ENCODE measurements at regions not wholly inside any gene's neighbourhood (a gene's known extent, or its start where the extent isn't known, plus 50 kb on each side); places are given as distances from the start of the nearest gene placed in this dataset.

DNA sequence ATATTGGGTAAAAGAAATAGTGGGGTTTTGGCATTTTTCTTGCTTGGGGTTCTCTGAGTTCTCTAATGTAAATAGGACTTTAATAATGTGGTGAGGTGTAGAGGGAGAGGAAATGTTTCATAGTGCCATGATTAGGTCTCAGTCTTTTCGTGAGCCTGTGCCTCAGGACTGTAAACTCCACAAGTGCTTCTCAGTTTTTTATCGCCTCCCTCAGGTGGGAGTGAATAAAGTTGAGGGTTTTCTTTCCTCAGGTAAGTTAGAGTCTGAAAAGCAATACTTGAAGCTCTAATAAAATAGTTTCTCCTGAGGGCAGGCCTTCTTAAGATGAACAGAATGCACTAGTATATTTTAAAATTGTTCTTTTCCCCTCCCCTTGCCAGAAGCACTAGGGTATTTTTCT, 243.1 kb upstream of the SETBP1 start:
- Mint-ChIP-seq H3K36me3 (ENCODE audit: low read depth) (no peaks in the 10 kb centered on the region), H3K9me3 (peaks cover 3% of the 10 kb centered on the region), H3K27me3 (no peaks in the 10 kb centered on the region), H3K4me1 (ENCODE audit: low read depth) (no peaks in the 10 kb centered on the region), H3K27ac (no peak overlapping the region), H3K4me3 (no peak overlapping the region)
- intact Hi-C loops (cut with DNase I, micrococcal nuclease): no loop called here
- ChIA-PET CTCF (no interaction called here), POLR2A (no interaction called here)
- TF ChIP-seq, protein P1, sequence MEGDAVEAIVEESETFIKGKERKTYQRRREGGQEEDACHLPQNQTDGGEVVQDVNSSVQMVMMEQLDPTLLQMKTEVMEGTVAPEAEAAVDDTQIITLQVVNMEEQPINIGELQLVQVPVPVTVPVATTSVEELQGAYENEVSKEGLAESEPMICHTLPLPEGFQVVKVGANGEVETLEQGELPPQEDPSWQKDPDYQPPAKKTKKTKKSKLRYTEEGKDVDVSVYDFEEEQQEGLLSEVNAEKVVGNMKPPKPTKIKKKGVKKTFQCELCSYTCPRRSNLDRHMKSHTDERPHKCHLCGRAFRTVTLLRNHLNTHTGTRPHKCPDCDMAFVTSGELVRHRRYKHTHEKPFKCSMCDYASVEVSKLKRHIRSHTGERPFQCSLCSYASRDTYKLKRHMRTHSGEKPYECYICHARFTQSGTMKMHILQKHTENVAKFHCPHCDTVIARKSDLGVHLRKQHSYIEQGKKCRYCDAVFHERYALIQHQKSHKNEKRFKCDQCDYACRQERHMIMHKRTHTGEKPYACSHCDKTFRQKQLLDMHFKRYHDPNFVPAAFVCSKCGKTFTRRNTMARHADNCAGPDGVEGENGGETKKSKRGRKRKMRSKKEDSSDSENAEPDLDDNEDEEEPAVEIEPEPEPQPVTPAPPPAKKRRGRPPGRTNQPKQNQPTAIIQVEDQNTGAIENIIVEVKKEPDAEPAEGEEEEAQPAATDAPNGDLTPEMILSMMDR (IDR thresholded peaks at IDR 0.05): no peak
- Histone ChIP-seq H3K27ac (ENCODE audit: low read depth in 1 of 2, low read length in 2 of 2) (no peak overlapping the region), H3K9me3 (ENCODE audit: control insufficient read depth in 1 of 2, insufficient read depth in 1 of 2, low read length in 2 of 2) (no peaks in the 10 kb centered on the region), H3K4me3 (ENCODE audit: low read length) (no peak overlapping the region), H3K4me1 (ENCODE audit: insufficient read depth, low read length) (no peaks in the 10 kb centered on the region), H3K36me3 (ENCODE audit: insufficient read depth, low read length) (no peaks in the 10 kb centered on the region), H3K27me3 (ENCODE audit: control insufficient read depth in 1 of 2, insufficient read depth in 2 of 2, low read length in 2 of 2) (no peaks in the 10 kb centered on the region)
- no peak for ATAC-seq (ENCODE audit: poor library complexity)
- DNase-seq: no peak

DNA sequence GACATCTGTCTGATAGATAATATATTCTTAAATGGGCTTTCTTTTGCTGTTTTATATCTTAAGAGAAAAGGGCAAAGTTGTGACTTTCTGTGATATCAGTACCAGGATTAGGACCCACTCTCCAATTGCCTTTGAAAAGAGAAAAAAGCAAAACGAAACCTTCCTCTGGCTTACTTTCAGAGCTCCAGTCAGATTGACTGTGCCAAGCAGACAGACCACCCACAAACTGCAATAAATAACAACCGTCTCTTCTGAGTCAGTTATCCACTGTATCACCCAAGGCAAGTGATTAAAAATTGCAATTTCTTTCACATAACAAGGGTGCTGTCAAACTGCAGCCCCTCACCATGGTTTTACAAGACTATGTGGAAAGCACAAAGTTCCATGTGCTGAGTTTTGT, 230.5 kb upstream of the SETBP1 start:
- H3K4me3 Mint-ChIP-seq: no peak overlapping the region
- Histone ChIP-seq H3K4me1 (ENCODE audit: insufficient read depth, low read length) (no peaks in the 10 kb centered on the region), H3K36me3 (ENCODE audit: insufficient read depth, low read length) (no peaks in the 10 kb centered on the region), H3K27ac (ENCODE audit: low read depth in 1 of 2, low read length in 2 of 2) (no peak overlapping the region), H3K27me3 (ENCODE audit: control insufficient read depth in 1 of 2, insufficient read depth in 2 of 2, low read length in 2 of 2) (no peaks in the 10 kb centered on the region), H3K4me3 (ENCODE audit: low read length) (no peak overlapping the region), H3K9me3 (ENCODE audit: control insufficient read depth in 1 of 2, insufficient read depth in 1 of 2, low read length in 2 of 2) (no peaks in the 10 kb centered on the region)
- intact Hi-C loops (cut with DNase I, micrococcal nuclease): no loop called here
- H3K4me1 Mint-ChIP-seq (ENCODE audit: low read depth): no peaks in the 10 kb centered on the region
- ATAC-seq (ENCODE audit: poor library complexity): no peak
- no peak for DNase-seq
- ChIA-PET POLR2A (no interaction called here), CTCF (no interaction called here)
- no peaks in the 10 kb centered on the region for H3K9me3 Mint-ChIP-seq
- no peak overlapping the region for H3K27ac Mint-ChIP-seq
- no peaks in the 10 kb centered on the region for H3K27me3 Mint-ChIP-seq
- H3K36me3 Mint-ChIP-seq (ENCODE audit: low read depth): no peaks in the 10 kb centered on the region
- TF ChIP-seq, protein P1 (IDR thresholded peaks at IDR 0.05): no peak

DNA sequence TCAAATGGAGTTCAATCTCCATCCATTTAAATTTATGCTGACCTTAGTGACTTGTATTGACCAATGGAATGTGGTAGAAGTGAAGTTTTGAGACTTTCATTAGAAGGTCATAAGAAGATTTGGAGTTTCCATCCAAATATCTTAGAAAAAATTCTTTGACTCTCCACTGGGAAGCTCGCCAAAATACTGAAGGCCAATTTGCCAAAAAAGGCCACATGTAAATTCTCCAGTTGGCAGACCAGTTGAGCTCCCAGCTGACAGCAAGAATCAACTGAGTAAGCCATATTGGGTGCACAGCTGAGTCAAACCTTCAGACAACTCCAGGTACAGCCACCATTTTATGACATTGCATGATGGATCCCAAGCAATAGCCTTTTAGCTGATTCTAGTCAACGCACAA, 228.3 kb upstream of the SETBP1 start:
- H3K36me3 Mint-ChIP-seq (ENCODE audit: low read depth): no peaks in the 10 kb centered on the region
- H3K9me3 Mint-ChIP-seq: no peaks in the 10 kb centered on the region
- intact Hi-C loops (cut with DNase I, micrococcal nuclease): no loop called here
- CTCF ChIA-PET: no interaction called here
- no peak for ATAC-seq (ENCODE audit: poor library complexity)
- Histone ChIP-seq H3K27ac (ENCODE audit: low read depth in 1 of 2, low read length in 2 of 2) (no peak overlapping the region), H3K4me1 (ENCODE audit: insufficient read depth, low read length) (no peaks in the 10 kb centered on the region), H3K27me3 (ENCODE audit: control insufficient read depth in 1 of 2, insufficient read depth in 2 of 2, low read length in 2 of 2) (no peaks in the 10 kb centered on the region), H3K9me3 (ENCODE audit: control insufficient read depth in 1 of 2, insufficient read depth in 1 of 2, low read length in 2 of 2) (no peaks in the 10 kb centered on the region), H3K36me3 (ENCODE audit: insufficient read depth, low read length) (no peaks in the 10 kb centered on the region), H3K4me3 (ENCODE audit: low read length) (no peak overlapping the region)
- H3K4me1 Mint-ChIP-seq (ENCODE audit: low read depth): no peaks in the 10 kb centered on the region
- TF ChIP-seq, protein P1 (IDR thresholded peaks at IDR 0.05): no peak
- no peaks in the 10 kb centered on the region for H3K27me3 Mint-ChIP-seq
- H3K4me3 Mint-ChIP-seq: no peak overlapping the region
- no peak for DNase-seq
- H3K27ac Mint-ChIP-seq: no peak overlapping the region
- POLR2A ChIA-PET: no interaction called here
